Muscle of back (tissue), 3 donors: ENCODE measurements at regions not wholly inside any gene's neighbourhood (a gene's known extent, or its start where the extent isn't known, plus 50 kb on each side); places are given as distances from the start of the nearest gene placed in this dataset.
A peak's percentile ranks its signal among the peaks of the same experiment; 100 is the strongest.

Source experiments
- DNase-seq, 3 donors: peaks; one replicate each; pipeline versions ENCODE4 v3.0.0 to v3.0.0-alpha.2; 2013

DNA sequence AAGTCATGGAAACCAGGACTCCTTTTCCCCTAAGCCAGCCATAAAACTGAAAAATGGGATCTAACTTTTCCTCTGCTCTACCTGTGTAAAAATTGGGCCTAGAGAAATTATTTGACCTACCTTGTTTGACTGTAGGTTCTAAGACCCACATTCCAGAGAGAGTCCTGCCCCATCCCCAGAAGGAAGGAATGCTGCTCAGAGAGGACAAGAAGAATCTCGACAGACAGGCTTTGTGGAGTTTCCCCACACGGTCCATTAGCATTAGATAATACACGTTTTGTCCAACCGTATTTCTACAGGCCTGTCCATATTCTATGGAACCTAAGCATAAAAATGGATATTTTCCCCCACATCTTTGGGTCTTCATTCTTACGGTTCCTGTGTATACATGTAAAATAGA lies 403.3 kb downstream of the METTL4 start:
- DNase-seq, result no peak

DNA sequence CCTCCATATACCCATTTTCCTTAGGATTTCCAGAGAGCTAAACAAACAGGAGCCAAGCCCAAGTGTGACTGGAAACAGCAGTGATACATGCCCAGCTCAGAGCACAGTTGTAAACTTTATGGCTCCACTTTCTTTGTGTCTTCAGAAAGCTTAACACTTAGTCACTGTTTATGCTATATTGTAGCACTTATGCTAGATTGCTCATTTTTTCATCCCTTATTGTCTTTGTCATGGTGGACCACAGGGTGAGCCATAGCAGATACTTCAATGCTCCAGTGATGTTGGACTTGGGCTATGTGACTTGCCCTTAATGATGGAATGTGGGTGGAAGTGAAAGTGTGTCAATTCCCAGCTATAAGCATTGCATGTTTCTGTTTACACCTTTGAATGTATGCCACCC lies 401.6 kb downstream of the METTL4 start:
- no peak for DNase-seq

DNA sequence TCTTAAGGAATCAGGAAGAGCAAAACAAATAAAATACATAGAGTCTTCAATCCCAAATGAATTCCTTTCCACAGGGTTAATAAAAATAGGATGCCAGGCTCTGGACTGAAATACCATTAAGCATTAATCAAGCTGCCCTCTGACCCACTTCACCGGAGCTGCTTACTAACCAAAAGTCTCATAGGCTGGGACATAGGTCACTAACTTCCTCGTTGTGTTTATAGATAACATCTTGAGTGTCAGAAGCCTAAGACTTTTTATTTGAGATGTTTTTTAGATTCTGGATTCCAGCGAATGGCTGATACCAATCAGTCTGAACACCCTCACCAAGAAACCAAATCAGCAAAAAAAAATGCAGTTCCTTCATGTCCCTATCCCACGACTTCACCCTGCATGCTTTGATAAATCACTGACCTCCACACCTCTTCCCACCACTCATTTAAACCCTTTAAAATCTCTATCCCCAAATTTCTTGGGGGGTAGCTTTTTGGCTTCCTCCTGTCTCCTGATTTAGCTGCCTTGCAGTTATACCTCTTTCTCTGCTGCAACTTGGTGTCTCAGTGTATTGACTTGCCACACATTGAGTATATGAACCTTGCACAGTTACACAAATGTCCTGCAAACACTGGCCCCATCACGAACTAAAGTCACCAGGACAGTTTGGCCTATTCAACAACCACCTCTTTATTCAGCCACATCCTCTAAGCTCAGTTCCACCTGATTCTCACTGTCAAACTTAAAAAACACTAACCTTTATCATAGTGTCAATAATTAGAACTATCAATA lies 399.3 kb downstream of the METTL4 start:
- no peak for DNase-seq

DNA sequence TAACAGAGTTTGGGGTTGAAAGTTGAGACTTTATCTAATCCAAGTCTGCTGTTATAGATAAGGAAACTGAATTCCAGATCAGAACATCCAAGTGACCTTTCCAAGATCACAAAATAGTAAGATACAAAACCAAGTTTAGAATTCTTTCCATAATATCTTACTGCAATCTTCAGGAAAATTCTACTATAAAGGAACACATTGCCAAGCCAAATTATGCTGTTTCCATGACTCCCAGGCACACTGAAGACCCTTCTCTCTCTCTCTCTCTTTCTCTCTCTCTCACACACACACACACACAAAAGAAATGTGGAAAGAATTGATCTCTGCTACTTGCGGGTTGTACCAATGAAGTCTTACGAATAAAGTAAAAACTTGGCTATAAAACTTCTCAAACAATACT lies 398.4 kb downstream of the METTL4 start:
- peak in 1 of 3 donors; percentile 29 for DNase-seq

DNA sequence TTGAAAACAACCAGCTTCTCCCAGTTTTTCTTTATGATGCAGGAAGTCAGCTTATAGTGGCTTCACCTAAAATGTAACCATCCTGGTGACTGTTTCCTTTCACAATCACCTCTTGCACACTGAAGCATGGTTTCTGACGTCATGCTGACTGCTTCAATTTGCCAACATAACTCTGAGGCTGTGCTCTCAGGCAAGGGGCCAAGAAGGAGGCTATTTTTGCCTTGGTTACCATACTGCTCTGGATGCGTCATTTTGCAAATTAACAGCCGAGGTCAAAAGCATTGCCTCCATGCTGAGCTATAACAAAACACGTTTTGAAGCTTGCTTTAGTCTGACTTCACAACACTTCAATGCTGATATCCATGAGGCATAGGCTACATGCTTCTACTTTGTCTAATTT lies 397.8 kb downstream of the METTL4 start:
- peak in 2 of 3 donors; percentile 31 to 49 for DNase-seq

DNA sequence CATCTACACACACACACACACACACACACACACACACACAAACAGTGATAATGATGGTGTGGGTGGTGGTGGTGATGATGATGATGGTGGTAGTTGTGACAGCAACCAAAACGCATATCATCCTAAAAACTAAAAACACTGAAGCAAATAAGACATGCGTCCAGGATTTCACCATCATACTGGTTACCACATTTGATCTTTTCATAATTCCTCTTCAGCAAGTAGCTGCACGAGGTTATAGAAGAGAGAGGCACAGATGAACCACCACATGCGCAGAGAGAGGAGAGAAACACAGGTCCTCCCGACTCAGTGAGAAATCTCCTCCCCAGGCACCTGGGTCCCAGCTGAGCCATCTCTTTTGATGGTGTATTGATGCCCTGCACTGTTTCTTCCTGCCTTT lies 393.3 kb downstream of the METTL4 start:
- no peak for DNase-seq

DNA sequence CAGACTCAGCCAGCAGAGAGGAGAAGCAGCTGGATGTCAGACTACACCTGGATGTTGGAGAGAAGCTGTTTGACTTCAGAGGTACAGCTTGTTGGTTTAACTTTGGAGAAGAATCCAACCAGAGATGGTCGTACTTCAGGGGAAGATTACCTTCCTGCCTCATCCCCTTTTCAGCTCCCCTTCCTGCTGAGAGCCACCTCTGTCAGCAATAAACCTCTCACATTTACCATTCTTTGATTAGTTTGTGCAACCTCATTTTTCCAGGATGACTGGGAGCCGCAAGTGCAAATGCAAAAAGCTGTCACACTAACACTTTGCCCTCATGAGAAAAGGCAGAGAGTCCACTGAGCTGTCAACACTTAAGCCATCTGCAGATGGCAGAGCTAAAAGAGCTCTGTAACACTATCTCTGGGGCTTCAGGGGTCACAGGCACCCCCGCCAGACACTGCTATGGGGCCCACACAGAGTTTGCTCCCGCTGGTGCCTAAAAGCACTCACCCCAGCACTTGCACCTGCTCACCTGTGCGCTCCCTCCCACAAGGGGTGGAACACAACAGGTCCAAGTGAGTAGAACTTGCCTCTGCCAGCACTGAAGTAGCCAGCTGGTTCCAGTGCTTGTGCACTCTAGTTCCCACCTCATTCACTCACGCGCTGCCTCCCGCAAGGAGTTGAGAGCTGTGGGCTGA lies 391.7 kb downstream of the METTL4 start:
- no peak for DNase-seq

DNA sequence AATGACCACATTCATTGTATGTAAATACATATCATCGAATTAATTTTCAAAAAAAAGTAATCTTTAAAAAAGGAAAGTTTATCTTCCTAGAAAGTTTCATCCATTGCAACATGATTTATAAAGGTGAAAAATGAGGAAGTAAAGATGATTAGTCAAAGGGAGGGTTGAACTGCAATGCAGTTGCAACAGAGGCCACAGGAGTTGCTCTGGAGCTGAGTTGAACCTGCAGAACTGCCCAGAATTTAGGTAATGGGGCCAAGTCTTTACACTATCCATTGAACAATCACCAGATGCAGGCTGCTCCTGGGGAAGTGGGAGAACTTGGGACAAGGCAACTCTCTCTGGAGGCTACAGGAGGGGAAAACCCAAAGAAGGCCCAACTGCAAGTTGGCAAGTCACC lies 390.7 kb downstream of the METTL4 start:
- no peak for DNase-seq

DNA sequence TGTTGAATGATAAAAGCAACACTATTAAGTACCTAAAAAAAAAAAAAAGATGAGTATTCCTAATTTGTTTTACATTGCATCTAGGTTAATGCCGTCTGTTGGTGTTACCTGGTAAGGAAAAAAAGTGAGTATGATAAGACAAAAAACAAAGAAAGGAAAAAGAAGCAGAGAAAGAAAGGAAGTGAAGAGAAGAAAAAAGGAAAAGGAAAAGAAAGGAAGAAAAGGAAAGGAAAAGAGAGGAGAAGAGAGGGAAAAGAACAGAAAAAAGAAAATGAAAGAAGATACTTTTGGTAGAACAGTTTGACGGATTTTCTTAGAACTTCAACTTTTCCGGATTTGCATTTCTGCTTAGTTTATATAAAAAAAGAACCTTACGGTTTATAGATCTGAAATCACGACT lies 387.9 kb downstream of the METTL4 start:
- no peak for DNase-seq

DNA sequence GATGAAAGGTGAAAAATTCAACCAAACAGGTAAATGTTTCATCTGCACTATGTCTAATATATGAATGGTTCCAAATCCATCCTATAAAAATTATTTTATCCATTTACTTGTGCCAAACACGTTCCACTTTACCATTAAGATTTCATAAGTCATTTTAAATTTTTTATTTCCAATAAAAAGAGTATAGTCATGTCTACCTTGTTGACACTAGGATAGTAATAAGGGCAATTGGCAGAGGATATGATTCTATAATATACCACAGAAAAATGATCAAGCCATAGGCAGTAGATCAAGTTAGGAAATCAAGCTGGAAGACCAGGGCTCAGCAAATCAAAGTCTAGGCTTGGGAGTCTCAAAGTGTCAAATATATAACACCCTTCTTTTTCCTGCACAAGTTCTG lies 384.3 kb downstream of the METTL4 start:
- no peak for DNase-seq

DNA sequence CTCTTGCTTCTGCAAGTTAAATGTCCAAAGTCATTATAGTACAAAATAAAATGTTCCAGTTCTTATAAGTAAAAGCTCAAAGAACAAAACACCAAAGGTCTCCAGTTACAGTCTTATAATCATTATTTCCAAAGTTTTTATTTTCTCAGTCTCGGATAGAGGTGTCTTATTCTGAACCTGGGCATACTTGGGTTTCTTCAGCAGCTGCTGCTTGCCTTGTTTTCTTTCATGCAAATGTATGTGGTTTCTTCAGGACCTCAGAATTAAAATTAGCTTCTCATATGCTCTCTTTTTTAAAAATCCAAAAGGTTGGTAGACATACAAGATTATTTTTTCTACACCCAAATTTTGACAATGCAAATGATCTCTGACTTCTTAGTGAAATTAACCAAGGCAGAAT lies 383.0 kb downstream of the METTL4 start:
- DNase-seq, result no peak

DNA sequence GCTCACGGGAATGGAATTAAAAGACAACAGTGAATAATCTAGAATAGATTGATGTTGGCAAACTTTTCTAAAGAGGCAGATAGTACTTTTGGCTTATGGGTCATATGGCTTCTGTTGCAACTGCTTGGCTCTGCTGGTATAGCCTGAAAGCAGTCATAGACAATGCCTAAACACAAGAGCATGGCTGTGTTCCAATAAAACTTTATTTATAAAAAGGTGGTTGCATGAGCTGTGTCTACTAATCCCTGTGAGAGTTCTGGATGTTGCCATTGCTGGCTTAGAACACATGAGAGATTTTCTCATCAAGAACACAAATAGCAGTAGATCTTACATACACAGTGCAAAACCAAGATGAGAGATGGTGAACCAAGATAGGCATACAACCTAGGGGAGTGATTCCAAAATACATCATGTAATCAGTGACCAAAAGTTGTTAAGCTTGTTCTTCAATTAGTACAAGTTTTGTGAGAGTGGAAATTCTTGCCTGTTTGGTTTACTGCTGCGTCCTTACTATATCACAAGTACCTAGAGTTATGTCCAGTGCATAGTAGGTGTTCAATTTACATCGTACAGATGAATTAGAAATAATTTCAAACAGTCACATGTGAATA lies 380.0 kb downstream of the METTL4 start:
- no peak for DNase-seq

DNA sequence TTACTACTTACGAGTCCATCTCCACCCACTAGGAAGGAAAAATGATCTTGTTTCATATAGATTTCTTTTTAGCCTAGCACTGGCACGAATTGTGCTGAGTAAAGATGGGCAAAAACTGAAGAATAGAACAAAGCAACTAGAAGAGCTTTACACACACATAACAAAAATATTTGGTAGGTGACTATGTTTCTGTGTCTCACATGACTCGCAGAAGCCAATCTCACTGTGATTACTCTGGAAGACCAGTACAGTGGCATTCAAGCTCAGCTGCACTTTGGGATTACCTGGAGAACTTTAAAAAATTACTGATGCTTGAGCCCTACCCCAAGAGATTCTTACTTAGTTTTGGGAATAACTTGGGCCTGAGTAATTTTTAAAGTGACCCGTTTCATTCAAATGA lies 378.7 kb downstream of the METTL4 start:
- DNase-seq, result no peak

DNA sequence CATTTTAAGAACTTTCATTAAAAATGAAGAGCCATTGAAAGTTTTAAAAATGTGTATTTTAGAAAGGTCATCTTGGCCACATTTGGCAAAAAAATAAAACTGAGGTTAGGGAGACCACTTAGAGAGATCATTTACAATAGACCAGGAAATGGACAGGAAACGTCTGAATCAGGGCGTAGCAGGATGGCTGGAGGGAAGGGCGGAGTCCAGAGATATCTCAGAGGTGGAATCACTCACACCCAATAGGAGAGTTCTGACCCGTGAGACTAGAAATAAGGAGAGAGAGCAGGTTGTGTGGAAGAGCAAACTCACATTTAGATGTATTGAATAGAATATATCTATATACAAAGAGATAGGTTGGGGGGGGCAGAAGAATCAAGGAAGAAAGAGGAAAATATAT lies 373.4 kb downstream of the METTL4 start:
- DNase-seq, result no peak

DNA sequence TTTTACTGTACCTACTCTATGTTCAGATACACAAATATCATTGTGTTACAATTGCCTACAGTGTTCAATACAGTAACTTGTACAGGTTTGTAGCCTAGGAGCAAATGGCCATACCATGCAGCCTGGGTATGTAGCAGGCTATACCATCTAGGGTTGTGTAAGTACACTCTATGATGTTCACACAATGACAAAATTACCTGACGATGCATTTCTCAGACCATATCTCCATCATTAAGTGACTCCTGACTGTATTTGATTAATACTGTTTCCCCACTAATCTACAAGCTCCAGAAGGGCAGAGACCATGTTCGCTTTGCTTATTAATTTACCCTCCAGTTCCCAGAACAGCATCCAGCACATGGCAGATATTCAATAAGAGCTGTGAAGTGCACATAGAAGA lies 372.2 kb downstream of the METTL4 start:
- DNase-seq, result no peak

DNA sequence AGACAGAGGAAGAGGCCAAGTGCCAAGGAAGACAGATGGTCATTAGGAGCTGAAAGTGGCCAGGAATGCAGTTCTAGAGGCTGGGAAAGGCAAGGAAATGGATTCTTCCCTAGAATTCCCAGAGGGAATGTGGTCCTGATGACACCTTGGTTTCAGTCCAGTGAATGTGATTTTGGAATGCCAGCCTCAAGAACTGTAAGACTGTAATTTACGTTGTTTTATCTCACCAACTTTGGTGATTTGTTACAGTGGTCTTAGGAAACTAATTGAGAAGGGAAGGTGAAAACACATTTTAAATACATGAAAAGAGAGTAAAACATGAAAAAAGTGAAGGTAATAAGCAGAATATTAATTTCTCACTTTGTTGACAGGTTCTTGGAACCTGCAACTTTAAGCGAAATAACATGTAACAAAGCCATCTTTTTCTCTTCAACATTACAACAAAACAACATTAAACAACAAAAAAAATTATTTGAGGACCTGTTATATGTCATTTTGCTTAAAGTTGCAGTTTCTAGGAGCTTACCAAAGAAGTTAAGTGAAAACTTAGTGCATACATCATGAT lies 370.2 kb downstream of the METTL4 start:
- DNase-seq, result peak; percentile 19 to 72 (median 55)

DNA sequence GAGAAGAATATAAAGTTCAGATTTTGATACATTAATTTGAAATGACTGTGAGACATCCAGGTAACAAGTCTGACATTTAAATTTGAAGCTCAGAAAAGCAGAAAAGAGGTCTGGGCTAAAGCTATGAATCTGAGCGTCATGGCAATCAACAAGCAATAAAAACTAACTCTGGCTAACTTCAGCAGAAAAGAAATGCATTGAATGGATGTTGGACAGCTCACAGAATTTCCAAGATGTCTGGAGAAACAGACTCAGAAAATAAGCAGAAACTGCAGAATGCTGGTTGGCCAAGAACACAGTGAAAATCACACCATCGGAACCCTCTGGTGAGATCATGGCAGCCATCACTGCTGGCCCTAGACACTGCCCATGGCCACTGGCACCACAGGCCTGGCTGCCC lies 366.6 kb downstream of the METTL4 start:
- DNase-seq, result peak in 2 of 3 donors; percentile 7 to 63

DNA sequence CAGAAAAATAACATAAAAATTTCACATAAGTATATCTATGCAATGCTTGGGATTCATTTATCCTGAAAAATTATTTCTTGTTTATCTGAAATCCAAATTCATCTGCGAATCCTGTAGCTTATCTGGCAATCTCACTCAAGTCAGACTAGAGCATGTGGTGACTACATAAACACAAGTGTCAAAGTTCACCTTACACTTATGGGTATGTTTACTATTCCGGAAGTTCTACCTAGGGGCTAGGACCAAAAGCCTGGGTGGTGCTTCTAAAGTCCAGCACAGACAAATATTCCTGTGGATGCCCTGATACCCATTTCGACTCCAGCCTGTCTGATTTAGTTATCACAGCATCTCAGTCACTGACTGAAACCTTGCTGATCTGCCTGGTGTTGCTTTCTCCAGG lies 364.0 kb downstream of the METTL4 start:
- no peak for DNase-seq

DNA sequence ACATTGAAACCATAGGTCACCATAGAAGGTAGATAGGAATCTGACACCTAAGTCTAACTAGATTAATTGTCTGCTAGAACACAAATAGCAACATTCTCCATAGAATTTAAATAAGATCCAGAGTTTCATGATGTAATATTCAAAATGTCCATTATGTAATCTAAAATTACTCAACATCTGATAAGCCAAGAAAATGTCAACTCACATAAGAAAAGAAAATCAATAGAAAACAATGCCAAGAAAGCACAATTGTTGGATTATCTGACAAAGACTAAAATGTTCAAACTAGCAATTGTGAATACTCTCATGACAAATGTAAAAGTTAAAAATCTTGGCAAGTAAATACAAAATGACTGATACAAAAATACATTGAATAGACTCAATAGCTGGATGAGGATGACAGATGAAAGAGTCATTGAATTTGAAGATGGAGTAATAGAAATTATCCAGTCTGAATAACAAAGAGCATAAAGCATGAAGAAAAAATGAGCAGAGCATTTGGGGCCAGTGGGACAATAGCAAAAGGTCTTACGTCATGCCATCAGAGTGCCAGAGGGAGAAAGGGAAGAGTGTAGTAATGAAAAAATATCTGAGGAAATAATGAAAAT lies 358.6 kb downstream of the METTL4 start:
- peak; percentile 25 to 49 (median 37) for DNase-seq

DNA sequence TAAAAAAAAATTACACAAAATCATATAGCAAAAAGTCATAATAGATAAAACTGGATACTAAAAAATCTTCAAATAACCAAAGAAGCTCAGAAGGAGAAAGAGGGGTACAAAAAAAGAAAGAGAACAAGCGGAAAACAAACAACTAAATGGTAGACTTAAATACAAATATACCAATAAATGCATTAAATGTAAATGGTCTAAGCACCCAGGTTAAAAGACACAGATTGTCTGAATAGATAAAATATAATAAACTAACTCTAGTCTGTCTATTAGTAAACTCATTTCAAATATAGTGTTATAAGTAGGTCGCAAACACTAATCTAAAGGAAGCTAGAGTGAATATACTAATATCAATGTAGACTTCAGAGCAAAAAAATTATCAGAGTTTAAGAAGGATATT lies 357.4 kb downstream of the METTL4 start:
- DNase-seq, result no peak

DNA sequence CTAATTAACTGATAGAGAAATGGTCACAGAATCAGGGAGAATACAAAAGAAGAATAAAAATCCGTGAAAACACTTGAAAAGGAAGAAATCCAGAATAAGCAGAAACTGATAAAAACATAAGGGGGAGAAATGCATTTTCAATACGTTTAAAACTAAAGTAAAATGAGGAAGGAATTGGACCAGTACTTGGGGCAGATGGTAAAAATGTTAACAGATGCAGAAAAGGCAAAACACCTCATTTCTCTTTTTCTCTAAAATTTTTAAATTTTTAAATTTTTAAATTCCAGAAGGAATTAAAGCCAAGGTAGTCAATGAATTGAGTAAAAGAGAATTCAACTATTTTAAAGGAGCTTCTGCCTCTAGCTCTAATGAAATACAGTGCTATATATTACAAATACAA lies 353.9 kb downstream of the METTL4 start:
- DNase-seq, result no peak

DNA sequence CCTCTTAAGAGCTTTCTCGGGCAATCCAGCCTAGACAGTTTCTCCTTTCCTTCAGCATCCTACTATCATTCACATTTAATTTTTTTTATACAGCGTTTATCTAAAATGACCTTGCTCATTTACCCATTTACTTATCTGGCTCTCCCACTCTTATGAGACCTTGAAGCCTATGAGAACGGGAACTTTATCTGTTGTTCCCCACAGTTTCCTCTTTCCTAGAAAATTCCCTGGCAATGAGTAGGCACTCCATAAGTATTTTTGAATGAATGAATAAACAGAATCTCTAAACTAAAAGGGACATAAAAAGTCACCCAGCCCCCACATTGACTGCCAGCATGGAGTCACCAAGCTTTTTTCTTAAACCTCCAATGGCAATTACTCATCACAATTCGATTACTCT lies 353.2 kb downstream of the METTL4 start:
- no peak for DNase-seq
